ENCODE measurements at regions not wholly inside any gene's neighbourhood (a gene's known extent, or its start where the extent isn't known, plus 50 kb on each side); places are given as distances from the start of the nearest gene placed in this dataset.
"Not testable (repeated sequence)": the region's sequence is repeated elsewhere in the genome, so short reads cannot be mapped to it uniquely, and the experiment has no call there.

GRCh38 chr11:67940440-67940839 is 63.5 kb downstream of the UNC93B1 start:
- DNase-seq, result not testable (repeated sequence)

- DNase-seq, result not testable (repeated sequence)
Observed at GRCh38 chr11:67938964-67939363, 64.9 kb downstream of the UNC93B1 start.

GRCh38 chr11:67938371-67938770 is 65.5 kb downstream of the UNC93B1 start:
- DNase-seq, result not testable (repeated sequence)

- DNase-seq, result not testable (repeated sequence)
Observed at GRCh38 chr11:67923565-67923964, 80.3 kb downstream of the UNC93B1 start.

- not testable (repeated sequence) for DNase-seq
Observed at GRCh38 chr11:67920546-67920945, 83.4 kb downstream of the UNC93B1 start.

GRCh38 chr11:67912184-67912583 is 91.7 kb downstream of the UNC93B1 start:
- DNase-seq, result not testable (repeated sequence)

- DNase-seq, result not testable (repeated sequence)
Observed at GRCh38 chr11:67911211-67911610, 92.7 kb downstream of the UNC93B1 start.

- DNase-seq, result not testable (repeated sequence)
Observed at GRCh38 chr11:67910803-67911202, 93.1 kb downstream of the UNC93B1 start.

- not testable (repeated sequence) for DNase-seq
Observed at GRCh38 chr11:67906969-67907368, 96.9 kb downstream of the UNC93B1 start.

- DNase-seq, result not testable (repeated sequence)
Observed at GRCh38 chr11:67899462-67899861, 104.4 kb downstream of the UNC93B1 start.

- DNase-seq, result not testable (repeated sequence)
Observed at GRCh38 chr11:67893487-67893886, 110.4 kb downstream of the UNC93B1 start.

- not testable (repeated sequence) for DNase-seq
Observed at GRCh38 chr11:67889646-67890045, 114.3 kb downstream of the UNC93B1 start.

GRCh38 chr11:67888056-67888455 is 115.8 kb downstream of the UNC93B1 start:
- DNase-seq, result not testable (repeated sequence)

- DNase-seq, result not testable (repeated sequence)
Observed at GRCh38 chr11:67886672-67887071, 117.2 kb downstream of the UNC93B1 start.

- DNase-seq, result not testable (repeated sequence)
Observed at GRCh38 chr11:67886207-67886606, 117.7 kb downstream of the UNC93B1 start.

GRCh38 chr11:67885574-67885973 is 118.3 kb downstream of the UNC93B1 start:
- DNase-seq, result not testable (repeated sequence)

GRCh38 chr11:67884761-67885558 is 118.9 kb downstream of the UNC93B1 start:
- not testable (repeated sequence) for DNase-seq

GRCh38 chr11:67884073-67884757 is 119.7 kb downstream of the UNC93B1 start:
- not testable (repeated sequence) for DNase-seq

GRCh38 chr11:67882304-67882703 is 121.6 kb downstream of the UNC93B1 start:
- not testable (repeated sequence) for DNase-seq

- not testable (repeated sequence) for DNase-seq
Observed at GRCh38 chr11:67881836-67882235, 122.1 kb downstream of the UNC93B1 start.

GRCh38 chr11:67880594-67881196 is 123.2 kb downstream of the UNC93B1 start:
- not testable (repeated sequence) for DNase-seq

GRCh38 chr11:67878666-67879065 is 125.2 kb downstream of the UNC93B1 start:
- not testable (repeated sequence) for DNase-seq

Measured in nucleus accumbens (tissue), 56 donors.